ENCODE measurements at regions not wholly inside any gene's neighbourhood (a gene's known extent, or its start where the extent isn't known, plus 50 kb on each side); places are given as distances from the start of the nearest gene placed in this dataset.
"Not testable (repeated sequence)": the region's sequence is repeated elsewhere in the genome, so short reads cannot be mapped to it uniquely, and the experiment has no call there.

GRCh38 chr5:124609685-124610084 lies 136.8 kb downstream of the ZNF608 start:
- not testable (repeated sequence) for H3K4me3 ChIP-seq (ENCODE audit: low read length in 3 of 3); H3K27me3 ChIP-seq (ENCODE audit: control insufficient read depth in 3 of 3, insufficient read depth in 3 of 3, low read length in 3 of 3); H3K27ac ChIP-seq (ENCODE audit: low read depth, low read length); H3K36me3 ChIP-seq (ENCODE audit: control insufficient read depth in 3 of 3, insufficient read depth in 3 of 3, low read length in 3 of 3); H3K4me1 ChIP-seq (ENCODE audit: control insufficient read depth in 3 of 3, insufficient read depth in 3 of 3, low read length in 3 of 3); H3K9ac ChIP-seq (ENCODE audit: low read depth in 1 of 3, low read length in 3 of 3); H3K9me3 ChIP-seq (ENCODE audit: control insufficient read depth in 3 of 3, low read length in 3 of 3)

- H3K4me1 ChIP-seq (ENCODE audit: control insufficient read depth in 3 of 3, insufficient read depth in 3 of 3, low read length in 3 of 3) = peaks cover 0 to 12% (median 9%) of the 10 kb centered on the region in 3 donors
- H3K9ac ChIP-seq (ENCODE audit: low read depth in 1 of 3, low read length in 3 of 3) = no peak overlapping the region
- no peaks in the 10 kb centered on the region for H3K36me3 ChIP-seq (ENCODE audit: control insufficient read depth in 3 of 3, insufficient read depth in 3 of 3, low read length in 3 of 3)
- H3K27me3 ChIP-seq (ENCODE audit: control insufficient read depth in 3 of 3, insufficient read depth in 3 of 3, low read length in 3 of 3) = no peaks in the 10 kb centered on the region
- no peak overlapping the region for H3K27ac ChIP-seq (ENCODE audit: low read depth, low read length)
- H3K9me3 ChIP-seq (ENCODE audit: control insufficient read depth in 3 of 3, low read length in 3 of 3) = no peaks in the 10 kb centered on the region
- H3K4me3 ChIP-seq (ENCODE audit: low read length in 3 of 3) = no peak overlapping the region
Measured at GRCh38 chr5:124606543-124606942, 139.9 kb downstream of the ZNF608 start.

- Histone ChIP-seq H3K36me3 (ENCODE audit: control insufficient read depth in 3 of 3, insufficient read depth in 3 of 3, low read length in 3 of 3) (no peaks in the 10 kb centered on the region), H3K27me3 (ENCODE audit: control insufficient read depth in 3 of 3, insufficient read depth in 3 of 3, low read length in 3 of 3) (no peaks in the 10 kb centered on the region), H3K9ac (ENCODE audit: low read depth in 1 of 3, low read length in 3 of 3) (no peak overlapping the region), H3K4me3 (ENCODE audit: low read length in 3 of 3) (no peak overlapping the region), H3K27ac (ENCODE audit: low read depth, low read length) (peak overlapping the region; percentile 69), H3K4me1 (ENCODE audit: control insufficient read depth in 3 of 3, insufficient read depth in 3 of 3, low read length in 3 of 3) (peaks cover 0 to 12% (median 9%) of the 10 kb centered on the region in 3 donors), H3K9me3 (ENCODE audit: control insufficient read depth in 3 of 3, low read length in 3 of 3) (no peaks in the 10 kb centered on the region)
Measured at GRCh38 chr5:124606093-124606492, 140.3 kb downstream of the ZNF608 start.

GRCh38 chr5:124605541-124605940 lies 140.9 kb downstream of the ZNF608 start:
- Histone ChIP-seq H3K4me1 (ENCODE audit: control insufficient read depth in 3 of 3, insufficient read depth in 3 of 3, low read length in 3 of 3) (peaks cover 0 to 12% (median 9%) of the 10 kb centered on the region in 3 donors), H3K9me3 (ENCODE audit: control insufficient read depth in 3 of 3, low read length in 3 of 3) (no peaks in the 10 kb centered on the region), H3K36me3 (ENCODE audit: control insufficient read depth in 3 of 3, insufficient read depth in 3 of 3, low read length in 3 of 3) (no peaks in the 10 kb centered on the region), H3K9ac (ENCODE audit: low read depth in 1 of 3, low read length in 3 of 3) (no peak overlapping the region), H3K27me3 (ENCODE audit: control insufficient read depth in 3 of 3, insufficient read depth in 3 of 3, low read length in 3 of 3) (no peaks in the 10 kb centered on the region), H3K4me3 (ENCODE audit: low read length in 3 of 3) (peak overlapping the region in 1 of 3 donors; percentile 17), H3K27ac (ENCODE audit: low read depth, low read length) (peak overlapping the region; percentile 69)

- Histone ChIP-seq H3K4me3 (ENCODE audit: low read length in 3 of 3) (no peak overlapping the region), H3K9ac (ENCODE audit: low read depth in 1 of 3, low read length in 3 of 3) (no peak overlapping the region), H3K9me3 (ENCODE audit: control insufficient read depth in 3 of 3, low read length in 3 of 3) (no peaks in the 10 kb centered on the region), H3K27ac (ENCODE audit: low read depth, low read length) (no peak overlapping the region), H3K36me3 (ENCODE audit: control insufficient read depth in 3 of 3, insufficient read depth in 3 of 3, low read length in 3 of 3) (no peaks in the 10 kb centered on the region), H3K4me1 (ENCODE audit: control insufficient read depth in 3 of 3, insufficient read depth in 3 of 3, low read length in 3 of 3) (peaks cover 5 to 14% (median 12%) of the 10 kb centered on the region in 3 donors), H3K27me3 (ENCODE audit: control insufficient read depth in 3 of 3, insufficient read depth in 3 of 3, low read length in 3 of 3) (no peaks in the 10 kb centered on the region)
Measured at GRCh38 chr5:124604419-124604818, 142.0 kb downstream of the ZNF608 start.

GRCh38 chr5:124602925-124603650 lies 143.4 kb downstream of the ZNF608 start:
- no peak overlapping the region for H3K4me3 ChIP-seq (ENCODE audit: low read length in 3 of 3)
- H3K9me3 ChIP-seq (ENCODE audit: control insufficient read depth in 3 of 3, low read length in 3 of 3) = no peaks in the 10 kb centered on the region
- H3K27ac ChIP-seq (ENCODE audit: low read depth, low read length) = no peak overlapping the region
- peaks cover 6 to 16% (median 12%) of the 10 kb centered on the region in 3 donors for H3K4me1 ChIP-seq (ENCODE audit: control insufficient read depth in 3 of 3, insufficient read depth in 3 of 3, low read length in 3 of 3)
- H3K9ac ChIP-seq (ENCODE audit: low read depth in 1 of 3, low read length in 3 of 3) = no peak overlapping the region
- H3K36me3 ChIP-seq (ENCODE audit: control insufficient read depth in 3 of 3, insufficient read depth in 3 of 3, low read length in 3 of 3) = no peaks in the 10 kb centered on the region
- H3K27me3 ChIP-seq (ENCODE audit: control insufficient read depth in 3 of 3, insufficient read depth in 3 of 3, low read length in 3 of 3) = no peaks in the 10 kb centered on the region

- no peak overlapping the region for H3K27ac ChIP-seq (ENCODE audit: low read depth, low read length)
- peaks cover under 1 to 7% (median 6%) of the 10 kb centered on the region in 3 donors for H3K4me1 ChIP-seq (ENCODE audit: control insufficient read depth in 3 of 3, insufficient read depth in 3 of 3, low read length in 3 of 3)
- H3K4me3 ChIP-seq (ENCODE audit: low read length in 3 of 3) = peak overlapping the region in 2 of 3 donors; percentile 11 to 25
- H3K27me3 ChIP-seq (ENCODE audit: control insufficient read depth in 3 of 3, insufficient read depth in 3 of 3, low read length in 3 of 3) = no peaks in the 10 kb centered on the region
- no peaks in the 10 kb centered on the region for H3K9me3 ChIP-seq (ENCODE audit: control insufficient read depth in 3 of 3, low read length in 3 of 3)
- peak overlapping the region in 1 of 3 donors; percentile 7 for H3K9ac ChIP-seq (ENCODE audit: low read depth in 1 of 3, low read length in 3 of 3)
- H3K36me3 ChIP-seq (ENCODE audit: control insufficient read depth in 3 of 3, insufficient read depth in 3 of 3, low read length in 3 of 3) = no peaks in the 10 kb centered on the region
Measured at GRCh38 chr5:124599028-124599973, 147.1 kb downstream of the ZNF608 start.

- peaks cover 0 to 7% (median 6%) of the 10 kb centered on the region in 3 donors for H3K4me1 ChIP-seq (ENCODE audit: control insufficient read depth in 3 of 3, insufficient read depth in 3 of 3, low read length in 3 of 3)
- H3K4me3 ChIP-seq (ENCODE audit: low read length in 3 of 3) = no peak overlapping the region
- H3K9ac ChIP-seq (ENCODE audit: low read depth in 1 of 3, low read length in 3 of 3) = no peak overlapping the region
- no peaks in the 10 kb centered on the region for H3K27me3 ChIP-seq (ENCODE audit: control insufficient read depth in 3 of 3, insufficient read depth in 3 of 3, low read length in 3 of 3)
- no peak overlapping the region for H3K27ac ChIP-seq (ENCODE audit: low read depth, low read length)
- no peaks in the 10 kb centered on the region for H3K9me3 ChIP-seq (ENCODE audit: control insufficient read depth in 3 of 3, low read length in 3 of 3)
- no peaks in the 10 kb centered on the region for H3K36me3 ChIP-seq (ENCODE audit: control insufficient read depth in 3 of 3, insufficient read depth in 3 of 3, low read length in 3 of 3)
Measured at GRCh38 chr5:124596595-124597421, 149.6 kb downstream of the ZNF608 start.

GRCh38 chr5:124593952-124594351 lies 152.5 kb downstream of the ZNF608 start:
- Histone ChIP-seq H3K27ac (ENCODE audit: low read depth, low read length) (no peak overlapping the region), H3K27me3 (ENCODE audit: control insufficient read depth in 3 of 3, insufficient read depth in 3 of 3, low read length in 3 of 3) (no peaks in the 10 kb centered on the region), H3K9ac (ENCODE audit: low read depth in 1 of 3, low read length in 3 of 3) (no peak overlapping the region), H3K4me1 (ENCODE audit: control insufficient read depth in 3 of 3, insufficient read depth in 3 of 3, low read length in 3 of 3) (no peaks in the 10 kb centered on the region), H3K9me3 (ENCODE audit: control insufficient read depth in 3 of 3, low read length in 3 of 3) (no peaks in the 10 kb centered on the region), H3K36me3 (ENCODE audit: control insufficient read depth in 3 of 3, insufficient read depth in 3 of 3, low read length in 3 of 3) (no peaks in the 10 kb centered on the region), H3K4me3 (ENCODE audit: low read length in 3 of 3) (no peak overlapping the region)
